Right lobe of liver (tissue), 4 donors: ENCODE measurements at regions not wholly inside any gene's neighbourhood (a gene's known extent, or its start where the extent isn't known, plus 50 kb on each side); places are given as distances from the start of the nearest gene placed in this dataset.

Experiments used
- CTCF ChIP-seq, 4 donors: fragments of 200-600 bp in 3 of 4; fragments of 450-650 bp in 1 of 4; IDR thresholded peaks; one replicate each; pipeline versions ENCODE4 v1.5.1 to v1.8.0; 2016 to 2022; ENCODE audit warnings: antibody characterized with exemption in 4 of 4, mild to moderate bottlenecking in 2 of 4
- POLR2A ChIP-seq: fragments of 450-650 bp; IDR thresholded peaks from one replicate; pipeline ENCODE4 v1.6.1; 2017; ENCODE audit warnings: antibody characterized with exemption, mild to moderate bottlenecking
- donor health status: DM: no; HTN: no; CAD: no.
- donor health status: DM: no; HTN: no; CAD: no.
- donor health status: DM: no; HTN: yes; CAD: no.

- TF ChIP-seq CTCF (IDR thresholded peaks at IDR 0.05) (no peak), POLR2A (no peak)
Observed at GRCh38 chr22:47740109-47740805, 977.8 kb downstream of the TBC1D22A start.
